Hepatic stellate cell (primary cell): ENCODE measurements at regions not wholly inside any gene's neighbourhood (a gene's known extent, or its start where the extent isn't known, plus 50 kb on each side); places are given as distances from the start of the nearest gene placed in this dataset.
"Not testable (repeated sequence)": the region's sequence is repeated elsewhere in the genome, so short reads cannot be mapped to it uniquely, and the experiment has no call there.

Experiments used
- DNase-seq: peaks from one replicate; pipeline ENCODE4 v3.0.0; 2011; ENCODE audit warnings: low spot score

DNA sequence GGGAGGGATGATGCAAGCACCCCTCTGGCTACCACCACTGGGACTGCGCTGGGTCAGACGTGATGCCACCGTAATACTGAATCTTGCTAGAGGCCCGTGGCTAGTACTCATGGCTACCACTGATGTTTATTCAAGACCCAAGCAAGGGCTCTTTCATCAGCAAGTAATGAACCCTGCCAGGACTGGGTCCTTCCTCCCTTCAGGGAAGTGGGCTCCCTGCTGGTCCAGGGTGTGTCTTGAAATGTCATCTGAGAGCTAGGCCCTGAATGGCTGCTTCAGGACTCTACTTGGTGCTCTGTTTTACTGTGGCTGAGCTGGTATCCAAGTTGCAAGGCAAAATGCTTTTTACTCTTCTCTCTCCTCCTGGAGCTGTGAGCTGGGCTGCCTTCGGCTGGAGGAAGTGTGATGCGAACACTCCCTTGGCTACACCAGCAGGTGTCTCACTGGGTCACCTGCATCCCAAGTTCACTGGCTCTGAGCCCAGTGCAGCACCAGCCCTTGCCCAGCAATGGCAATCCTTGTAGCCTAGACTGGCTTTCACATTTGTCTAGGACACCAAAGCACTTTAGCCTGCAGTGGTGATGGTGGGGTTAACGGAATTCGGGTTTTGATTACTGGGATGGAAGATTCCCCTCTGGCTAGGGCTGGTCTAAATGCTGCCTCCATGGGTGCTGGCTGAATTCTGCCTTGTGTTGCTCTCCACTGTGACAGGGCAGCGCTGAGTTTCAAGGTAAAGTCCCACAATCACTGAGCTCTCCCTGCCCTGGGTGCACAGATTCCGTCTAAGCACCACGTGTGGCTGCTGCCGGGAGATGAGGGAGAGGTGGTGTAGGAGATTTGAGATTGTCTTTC, 98.6 kb downstream of the USP22 start:
- DNase-seq: no peak

DNA sequence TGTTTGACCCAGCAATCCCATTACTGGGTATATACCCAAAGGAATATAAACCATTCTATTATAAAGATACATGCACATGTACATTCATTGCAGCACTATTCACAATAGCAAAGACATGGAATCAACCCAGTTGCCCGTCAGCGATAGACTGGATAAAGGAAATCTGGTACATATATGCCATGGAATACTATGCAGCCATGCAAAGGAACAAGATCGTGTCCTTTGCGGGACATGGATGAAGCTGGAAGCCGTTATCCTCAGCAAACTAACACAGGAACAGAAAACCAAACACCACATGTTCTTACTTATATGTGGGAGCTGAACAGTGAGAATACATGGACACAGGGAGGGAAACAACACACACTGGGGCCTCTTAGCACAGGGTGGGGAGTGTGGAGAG, 95.1 kb downstream of the USP22 start:
- DNase-seq: not testable (repeated sequence)

DNA sequence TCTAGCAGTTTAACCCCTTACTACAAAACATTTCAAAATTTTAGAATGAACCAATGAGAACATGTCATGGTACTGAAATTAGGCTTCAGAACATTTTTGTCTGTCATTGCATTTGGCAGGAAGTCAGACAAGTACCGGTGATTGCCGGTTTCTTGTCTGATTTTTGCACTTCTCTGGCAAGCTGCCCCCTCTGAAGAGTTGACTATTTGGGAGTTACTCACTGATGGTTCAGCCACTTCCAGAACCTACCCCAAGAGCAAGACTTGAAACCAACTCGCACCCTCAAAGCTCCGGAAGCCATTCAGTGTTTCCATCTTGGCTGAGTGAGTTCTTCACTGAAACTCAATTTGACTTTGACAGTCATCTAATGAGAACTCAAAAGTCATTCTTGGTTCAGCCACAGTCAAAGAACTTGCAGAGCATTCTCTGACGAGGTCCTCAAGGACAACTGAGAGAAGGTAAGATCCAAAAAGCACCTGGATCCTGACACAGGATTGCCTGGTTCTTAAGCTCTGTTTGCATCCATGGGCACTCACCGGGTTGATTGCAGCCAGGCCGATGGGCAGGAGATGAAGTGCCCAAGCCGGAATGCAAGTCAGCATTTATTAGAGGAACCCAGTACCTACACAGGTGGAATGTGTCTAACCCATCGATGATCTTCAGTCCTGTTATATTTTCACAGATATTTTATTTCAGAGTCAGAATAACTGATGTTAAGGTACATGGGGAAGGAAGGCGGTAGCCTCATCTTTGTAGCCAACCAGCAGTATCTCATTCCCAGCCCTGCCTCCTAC, 93.6 kb downstream of the USP22 start:
- DNase-seq: no peak
